Keratinocyte (primary cell): ENCODE measurements at regions not wholly inside any gene's neighbourhood (a gene's known extent, or its start where the extent isn't known, plus 50 kb on each side); places are given as distances from the start of the nearest gene placed in this dataset.
"Not testable (repeated sequence)": the region's sequence is repeated elsewhere in the genome, so short reads cannot be mapped to it uniquely, and the experiment has no call there.

Source experiments
- DNase-seq: peaks from one replicate; pipeline ENCODE4 v3.0.0-alpha.2; 2011; ENCODE audit warnings: low read depth, missing footprints, low spot score
- FAIRE-seq: peaks from 2 replicates; lab custom pipeline; 2011; peaks lifted over from hg19 to GRCh38; lab: Jason Lieb, UNC
- H2AFZ ChIP-seq: 2 replicates; pipeline ENCODE4 v1.6.0; 2012; ENCODE audit warnings: low read length, control low read depth, inconsistent platforms; ENCODE audit not compliant: control insufficient read depth
- H3K27ac ChIP-seq: 2 replicates; pipeline ENCODE4 v1.5.1; 2011; ENCODE audit warnings: low read length; ENCODE audit not compliant: control insufficient read depth, insufficient read depth
- H3K27me3 ChIP-seq: 3 replicates; pipeline ENCODE4 v1.6.0; 2011; ENCODE audit warnings: low read length; ENCODE audit not compliant: control insufficient read depth, insufficient read depth; ENCODE audit errors: extremely low read depth
- H3K36me3 ChIP-seq, 2 experiments: 2 replicates in 1 of 2; 3 replicates in 1 of 2; pipeline ENCODE4 v1.5.1; 2011; ENCODE audit warnings: low read length in 2 of 2, mild to moderate bottlenecking in 1 of 2; ENCODE audit not compliant: control insufficient read depth in 2 of 2, insufficient read depth in 2 of 2; ENCODE audit errors: extremely low read depth in 1 of 2
- H3K4me1 ChIP-seq: 3 replicates; pipeline ENCODE4 v1.5.1; 2011; ENCODE audit warnings: low read length; ENCODE audit not compliant: control insufficient read depth, insufficient read depth; ENCODE audit errors: extremely low read depth
- H3K4me2 ChIP-seq: 3 replicates; pipeline ENCODE4 v1.6.0; 2011; ENCODE audit warnings: low read depth, low read length; ENCODE audit not compliant: control insufficient read depth, insufficient read depth; ENCODE audit errors: extremely low read depth
- H3K4me3 ChIP-seq, 3 experiments: fragments of 200-600 bp in 1 of 3; sonication (generic) in 1 of 3; 2 replicates in 2 of 3; 3 replicates in 1 of 3; pipeline ENCODE4 v1.5.1; 2011 to 2016; ENCODE audit warnings: low read length in 3 of 3, mild to moderate bottlenecking in 3 of 3, control low read depth in 2 of 3, inconsistent platforms in 1 of 3, low read depth in 1 of 3, mixed read lengths in 1 of 3, mixed run types in 1 of 3, moderate library complexity in 1 of 3; ENCODE audit not compliant: control insufficient read depth in 2 of 3, insufficient read depth in 2 of 3; ENCODE audit errors: extremely low read depth in 1 of 3
- H3K79me2 ChIP-seq: 2 replicates; pipeline ENCODE4 v1.6.0; 2012; ENCODE audit warnings: low read length; ENCODE audit not compliant: control insufficient read depth, insufficient read depth
- H3K9ac ChIP-seq: 3 replicates; pipeline ENCODE4 v1.6.0; 2011; ENCODE audit warnings: low read length; ENCODE audit not compliant: control insufficient read depth, insufficient read depth; ENCODE audit errors: extremely low read depth
- H3K9me1 ChIP-seq: 3 replicates; pipeline ENCODE4 v1.6.0; 2011; ENCODE audit warnings: low read length; ENCODE audit not compliant: control insufficient read depth, insufficient read depth; ENCODE audit errors: extremely low read depth
- H3K9me3 ChIP-seq: 2 replicates; pipeline ENCODE4 v1.5.1; 2012; ENCODE audit warnings: low read depth, low read length; ENCODE audit not compliant: control insufficient read depth
- H4K20me1 ChIP-seq: 3 replicates; pipeline ENCODE4 v1.6.0; 2011; ENCODE audit warnings: low read length; ENCODE audit not compliant: control insufficient read depth, insufficient read depth; ENCODE audit errors: extremely low read depth
- dilution Hi-C: fragments of 300-500 bp; cut with MboI; formaldehyde crosslinking; loops from one replicate; pipeline ENCODE4 v1.7.0; 2020; ENCODE audit warnings: low sequenced_read_pairs; ENCODE audit not compliant: extremely low pct_ligation_motif_present

DNA sequence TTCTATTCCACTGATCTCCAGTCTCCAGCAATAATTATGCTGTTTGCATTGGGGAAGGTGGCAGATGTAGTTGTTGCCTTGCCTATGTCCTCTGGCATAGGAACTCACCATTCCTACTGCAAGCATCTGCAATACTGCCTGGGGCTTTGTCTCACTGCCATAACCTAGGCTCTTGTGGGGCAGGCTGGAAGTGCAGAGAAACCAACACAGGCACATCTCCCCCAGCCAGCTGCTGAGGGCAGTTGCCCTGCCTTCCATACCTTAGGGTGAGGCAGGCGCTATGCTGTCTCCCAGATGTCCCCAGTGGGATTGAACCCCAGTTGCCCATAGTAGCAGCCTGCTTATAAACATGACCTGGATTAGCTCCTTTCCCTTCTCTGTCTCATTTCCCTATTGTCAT is 128.1 kb downstream of the NPIPA7 start:
- not testable (repeated sequence) for H3K4me2 ChIP-seq, H2AFZ ChIP-seq, H3K9me1 ChIP-seq

DNA sequence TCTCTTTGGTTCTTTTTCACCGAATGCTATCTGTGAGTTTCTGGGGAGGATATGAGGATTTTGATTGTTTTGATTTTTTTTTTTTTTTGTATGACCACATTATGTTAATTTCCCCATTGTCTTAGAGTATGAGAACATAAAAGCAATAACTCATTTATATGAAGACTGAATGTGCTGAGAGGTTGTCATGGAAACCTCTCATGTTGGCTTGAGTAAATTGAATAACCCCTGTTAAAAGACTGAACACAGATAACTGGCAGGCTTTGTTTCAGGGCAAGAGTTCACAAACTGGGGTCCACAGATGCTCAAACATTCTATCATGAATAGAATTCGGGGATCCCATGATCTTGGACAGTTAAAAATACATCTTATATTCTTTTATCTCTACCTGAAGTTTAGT is 129.4 kb downstream of the NPIPA7 start:
- H3K79me2 ChIP-seq, H3K4me2 ChIP-seq, dilution Hi-C loops, H2AFZ ChIP-seq, H3K9me3 ChIP-seq, FAIRE-seq, H3K4me3 ChIP-seq, H3K9me1 ChIP-seq, H3K4me1 ChIP-seq, H3K9ac ChIP-seq, H3K27me3 ChIP-seq, H4K20me1 ChIP-seq, H3K27ac ChIP-seq, DNase-seq, H3K36me3 ChIP-seq: not testable (repeated sequence)

More for the DNA sequence above, 128.1 kb downstream of the NPIPA7 start:
- dilution Hi-C loops, H3K4me1 ChIP-seq, DNase-seq, H3K36me3 ChIP-seq, H3K9me3 ChIP-seq, H4K20me1 ChIP-seq, H3K27me3 ChIP-seq, H3K27ac ChIP-seq, H3K79me2 ChIP-seq, H3K4me3 ChIP-seq, FAIRE-seq, H3K9ac ChIP-seq: not testable (repeated sequence)

DNA sequence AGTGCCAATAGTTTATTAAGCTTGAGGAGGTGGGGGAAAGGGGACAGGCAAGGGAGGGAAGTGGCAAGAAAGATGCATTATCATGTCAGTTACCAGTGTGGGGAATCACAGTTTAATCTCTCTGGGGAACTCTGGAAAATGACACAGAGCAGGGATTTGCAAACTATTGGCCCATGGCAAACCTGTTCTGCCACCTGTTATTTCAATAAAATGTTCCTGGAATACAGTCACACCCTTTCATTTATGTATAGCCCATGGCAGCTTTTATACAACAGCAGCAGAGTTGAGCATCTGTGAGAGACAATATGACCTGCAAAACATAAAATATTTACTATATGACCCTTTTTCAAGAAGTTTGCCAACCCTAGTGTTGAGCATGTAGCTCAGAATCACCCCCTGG is 140.5 kb downstream of the NPIPA7 start:
- H4K20me1 ChIP-seq, H3K4me2 ChIP-seq, H2AFZ ChIP-seq, H3K79me2 ChIP-seq, H3K9ac ChIP-seq, H3K4me3 ChIP-seq, dilution Hi-C loops, H3K4me1 ChIP-seq, DNase-seq, H3K9me1 ChIP-seq, H3K27ac ChIP-seq, H3K36me3 ChIP-seq, FAIRE-seq, H3K9me3 ChIP-seq, H3K27me3 ChIP-seq: not testable (repeated sequence)

DNA sequence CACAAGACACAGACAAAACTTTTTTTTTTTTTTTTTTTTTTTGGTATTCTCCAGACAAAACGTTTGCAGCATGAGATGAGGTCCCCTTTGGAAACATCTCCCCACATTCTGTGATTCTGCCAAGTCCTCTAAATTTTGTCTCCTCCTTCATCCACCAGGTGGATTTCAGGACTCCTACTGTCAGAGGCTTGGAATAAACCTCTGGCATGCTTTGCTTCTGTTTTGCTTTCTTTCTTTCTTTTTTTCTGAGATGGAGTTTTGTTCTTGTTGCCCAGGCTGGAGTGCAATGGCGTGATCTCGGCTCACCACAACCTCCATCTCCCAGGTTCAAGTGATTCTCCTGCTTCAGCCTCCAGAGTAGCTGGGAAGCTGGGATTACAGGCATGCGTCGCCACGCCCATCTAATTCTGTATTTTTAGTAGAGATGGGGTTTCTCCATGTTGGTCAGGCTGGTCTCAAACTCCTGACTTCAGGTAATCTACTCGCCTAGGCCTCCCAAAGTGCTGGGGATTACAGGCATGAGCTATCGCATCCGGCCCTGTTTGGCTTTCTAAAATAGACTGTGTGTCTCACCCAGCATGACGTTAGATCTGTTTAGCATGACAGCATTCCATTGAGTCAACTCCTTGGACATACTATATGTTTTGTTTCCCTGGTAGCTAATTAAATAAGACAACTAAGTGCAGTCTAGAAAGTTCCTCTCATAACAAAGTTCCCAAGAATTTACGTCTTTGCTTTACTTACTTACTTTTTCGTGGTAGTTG is 142.5 kb downstream of the NPIPA7 start:
- H3K27ac ChIP-seq, dilution Hi-C loops, DNase-seq, H3K79me2 ChIP-seq, H3K9ac ChIP-seq, H3K27me3 ChIP-seq, H3K9me1 ChIP-seq, H3K9me3 ChIP-seq, H3K36me3 ChIP-seq, FAIRE-seq, H3K4me3 ChIP-seq, H3K4me2 ChIP-seq, H2AFZ ChIP-seq, H4K20me1 ChIP-seq, H3K4me1 ChIP-seq: not testable (repeated sequence)

DNA sequence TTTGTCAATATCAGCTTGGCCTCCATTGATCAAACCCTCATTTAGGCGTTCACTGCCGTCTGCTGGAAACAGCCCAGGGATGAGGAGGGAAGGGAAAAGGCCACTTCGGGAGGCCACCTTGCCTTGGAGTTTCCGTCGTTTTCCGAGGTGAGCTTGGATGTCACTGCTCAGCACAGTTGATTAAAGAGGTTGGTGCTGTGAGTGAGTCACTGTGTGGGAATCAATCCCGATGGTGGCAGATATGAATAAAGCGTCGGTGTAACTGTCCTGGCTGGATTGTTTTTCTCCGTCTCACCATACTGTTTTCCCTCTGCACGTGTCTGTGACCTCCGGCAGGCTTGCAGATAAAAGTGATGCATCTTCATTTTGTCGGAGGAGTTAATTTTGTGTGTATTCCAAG is 148.1 kb downstream of the NPIPA7 start:
- H3K4me2 ChIP-seq, H3K9ac ChIP-seq, dilution Hi-C loops, H3K9me1 ChIP-seq, DNase-seq, H3K27me3 ChIP-seq, H3K79me2 ChIP-seq, H3K27ac ChIP-seq, H3K36me3 ChIP-seq, H4K20me1 ChIP-seq, H3K4me1 ChIP-seq, H2AFZ ChIP-seq, H3K4me3 ChIP-seq, H3K9me3 ChIP-seq, FAIRE-seq: not testable (repeated sequence)
